GM21528 (cell line): ENCODE measurements at regions not wholly inside any gene's neighbourhood (a gene's known extent, or its start where the extent isn't known, plus 50 kb on each side); places are given as distances from the start of the nearest gene placed in this dataset.

Source experiments
- ATAC-seq: cut with Tn5 transposase; IDR thresholded peaks from one replicate; pipeline ENCODE4 v1.9.1; 2021; ENCODE audit warnings: mild to moderate bottlenecking, moderate library complexity; ENCODE audit not compliant: unreplicated experiment, low FRiP score

- ATAC-seq: no peak
Observed at GRCh38 chr11:64499261-64500004, 56.3 kb upstream of the SLC22A11 start.

GRCh38 chr11:64500176-64501013, 55.3 kb upstream of the SLC22A11 start:
- no peak for ATAC-seq

GRCh38 chr11:64501500-64502427, 54.0 kb upstream of the SLC22A11 start:
- ATAC-seq: no peak

DNA sequence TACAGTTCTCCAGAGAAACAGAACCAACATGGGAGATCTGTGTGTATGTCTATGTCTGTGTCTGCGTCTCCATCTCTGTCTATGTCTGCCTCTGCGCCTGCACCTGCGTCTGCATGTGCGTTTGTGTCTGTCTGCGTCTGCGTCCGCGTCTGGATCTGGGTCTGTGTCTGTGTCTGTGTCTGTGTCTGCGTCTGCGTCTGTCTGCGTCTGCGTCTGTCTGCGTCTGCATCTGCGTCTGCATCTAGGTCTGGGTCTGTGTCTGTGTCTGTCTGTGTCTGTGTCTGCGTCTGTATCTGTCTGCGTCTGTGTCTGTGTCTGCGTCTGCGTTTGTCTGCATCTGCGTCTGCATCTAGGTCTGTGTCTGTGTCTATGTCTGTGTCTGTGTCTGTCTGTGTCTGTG, 53.1 kb upstream of the SLC22A11 start:
- no peak for ATAC-seq

GRCh38 chr11:64503186-64503753, 52.5 kb upstream of the SLC22A11 start:
- ATAC-seq: no peak

DNA sequence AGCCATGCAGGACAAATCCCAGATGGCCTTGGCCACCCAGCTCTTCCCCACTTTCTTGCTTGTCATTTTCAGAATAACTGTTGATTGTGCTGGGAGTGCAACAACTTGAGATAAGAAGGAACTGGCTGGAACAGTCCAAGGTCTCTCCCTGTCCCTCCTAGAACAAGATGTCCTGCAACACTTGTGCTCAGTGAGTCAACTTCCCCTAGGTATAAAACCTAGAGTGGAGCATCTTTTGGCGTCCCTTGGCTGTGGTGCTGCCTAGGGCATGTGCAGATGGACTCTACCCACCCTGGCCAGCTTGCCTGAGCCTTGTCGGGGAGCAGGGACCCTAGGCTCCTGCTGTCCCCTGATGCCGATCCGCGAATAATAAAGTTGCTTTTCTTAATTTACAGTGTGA, 50.7 kb upstream of the SLC22A11 start:
- no peak for ATAC-seq
